ENCODE measurements at regions not wholly inside any gene's neighbourhood (a gene's known extent, or its start where the extent isn't known, plus 50 kb on each side); places are given as distances from the start of the nearest gene placed in this dataset.

DNA sequence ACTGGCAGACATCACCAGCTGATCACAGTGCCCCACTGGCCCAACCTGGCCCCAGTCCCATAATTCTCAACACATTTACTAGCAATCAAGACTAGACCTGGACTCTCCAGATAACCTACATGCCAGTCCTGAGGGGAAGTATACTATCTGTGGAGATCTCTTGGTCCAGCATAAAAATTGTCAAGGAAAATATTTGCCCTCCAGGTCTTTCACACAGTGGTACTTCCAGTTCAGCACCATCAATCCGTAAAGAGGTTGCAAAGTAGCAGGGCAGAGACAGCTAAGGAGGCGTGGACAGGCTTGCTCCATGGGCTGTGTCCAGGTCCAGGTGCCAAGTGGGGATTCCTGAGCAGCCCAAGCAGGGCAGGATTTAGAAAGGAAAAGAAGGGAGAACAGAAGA, 143.6 kb upstream of the BACE2 start:
- TF ChIP-seq POLR2A (IDR thresholded peaks at IDR 0.05), result no peak
- TF ChIP-seq, protein P1, sequence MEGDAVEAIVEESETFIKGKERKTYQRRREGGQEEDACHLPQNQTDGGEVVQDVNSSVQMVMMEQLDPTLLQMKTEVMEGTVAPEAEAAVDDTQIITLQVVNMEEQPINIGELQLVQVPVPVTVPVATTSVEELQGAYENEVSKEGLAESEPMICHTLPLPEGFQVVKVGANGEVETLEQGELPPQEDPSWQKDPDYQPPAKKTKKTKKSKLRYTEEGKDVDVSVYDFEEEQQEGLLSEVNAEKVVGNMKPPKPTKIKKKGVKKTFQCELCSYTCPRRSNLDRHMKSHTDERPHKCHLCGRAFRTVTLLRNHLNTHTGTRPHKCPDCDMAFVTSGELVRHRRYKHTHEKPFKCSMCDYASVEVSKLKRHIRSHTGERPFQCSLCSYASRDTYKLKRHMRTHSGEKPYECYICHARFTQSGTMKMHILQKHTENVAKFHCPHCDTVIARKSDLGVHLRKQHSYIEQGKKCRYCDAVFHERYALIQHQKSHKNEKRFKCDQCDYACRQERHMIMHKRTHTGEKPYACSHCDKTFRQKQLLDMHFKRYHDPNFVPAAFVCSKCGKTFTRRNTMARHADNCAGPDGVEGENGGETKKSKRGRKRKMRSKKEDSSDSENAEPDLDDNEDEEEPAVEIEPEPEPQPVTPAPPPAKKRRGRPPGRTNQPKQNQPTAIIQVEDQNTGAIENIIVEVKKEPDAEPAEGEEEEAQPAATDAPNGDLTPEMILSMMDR (IDR thresholded peaks at IDR 0.05), result no peak
